Astrocyte (in vitro differentiated cells and primary cell): ENCODE measurements at regions not wholly inside any gene's neighbourhood (a gene's known extent, or its start where the extent isn't known, plus 50 kb on each side); places are given as distances from the start of the nearest gene placed in this dataset.

Source experiments
- EZH2 ChIP-seq: IDR thresholded peaks from 2 replicates; pipeline ENCODE4 v1.6.1; 2012; ENCODE audit warnings: mild to moderate bottlenecking, low read length, inconsistent platforms; ENCODE audit not compliant: insufficient read depth
- TF ChIP-seq, protein P1 (sequence below): IDR thresholded peaks from 2 replicates; pipeline ENCODE4 v1.5.1; 2011; ENCODE audit warnings: low read depth, mild to moderate bottlenecking, inconsistent platforms, low read length, moderate library complexity; ENCODE audit not compliant: insufficient read depth

DNA sequence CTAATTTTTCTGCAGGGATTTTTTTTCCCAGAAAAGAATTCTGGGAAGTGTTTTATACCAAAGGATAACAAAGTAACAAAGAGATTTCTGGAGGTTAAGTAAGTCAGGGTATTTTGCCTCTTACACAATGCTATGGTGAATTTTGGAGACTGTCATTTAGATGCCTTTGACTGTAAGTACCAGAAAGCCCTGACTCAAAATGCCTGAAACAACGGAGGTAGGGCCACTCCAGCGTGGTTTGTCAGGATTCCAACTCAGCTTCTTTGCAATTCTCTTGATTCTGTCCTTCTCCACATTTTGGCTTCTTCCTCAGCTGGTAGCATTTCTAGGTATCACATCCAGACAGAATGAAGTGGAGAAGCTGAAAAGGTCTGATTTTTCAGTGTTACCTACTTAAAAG lies 106.5 kb downstream of the UCHL5 start:
- TF ChIP-seq, protein P1, sequence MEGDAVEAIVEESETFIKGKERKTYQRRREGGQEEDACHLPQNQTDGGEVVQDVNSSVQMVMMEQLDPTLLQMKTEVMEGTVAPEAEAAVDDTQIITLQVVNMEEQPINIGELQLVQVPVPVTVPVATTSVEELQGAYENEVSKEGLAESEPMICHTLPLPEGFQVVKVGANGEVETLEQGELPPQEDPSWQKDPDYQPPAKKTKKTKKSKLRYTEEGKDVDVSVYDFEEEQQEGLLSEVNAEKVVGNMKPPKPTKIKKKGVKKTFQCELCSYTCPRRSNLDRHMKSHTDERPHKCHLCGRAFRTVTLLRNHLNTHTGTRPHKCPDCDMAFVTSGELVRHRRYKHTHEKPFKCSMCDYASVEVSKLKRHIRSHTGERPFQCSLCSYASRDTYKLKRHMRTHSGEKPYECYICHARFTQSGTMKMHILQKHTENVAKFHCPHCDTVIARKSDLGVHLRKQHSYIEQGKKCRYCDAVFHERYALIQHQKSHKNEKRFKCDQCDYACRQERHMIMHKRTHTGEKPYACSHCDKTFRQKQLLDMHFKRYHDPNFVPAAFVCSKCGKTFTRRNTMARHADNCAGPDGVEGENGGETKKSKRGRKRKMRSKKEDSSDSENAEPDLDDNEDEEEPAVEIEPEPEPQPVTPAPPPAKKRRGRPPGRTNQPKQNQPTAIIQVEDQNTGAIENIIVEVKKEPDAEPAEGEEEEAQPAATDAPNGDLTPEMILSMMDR, result no peak
- TF ChIP-seq EZH2, result no peak
